HG03108 (cell line): ENCODE measurements at regions not wholly inside any gene's neighbourhood (a gene's known extent, or its start where the extent isn't known, plus 50 kb on each side); places are given as distances from the start of the nearest gene placed in this dataset.
"Not testable (repeated sequence)": the region's sequence is repeated elsewhere in the genome, so short reads cannot be mapped to it uniquely, and the experiment has no call there.

Experiments used
- ATAC-seq: cut with Tn5 transposase; IDR thresholded peaks from one replicate; pipeline ENCODE4 v1.9.1; 2021; ENCODE audit warnings: moderate library complexity; ENCODE audit not compliant: unreplicated experiment

DNA sequence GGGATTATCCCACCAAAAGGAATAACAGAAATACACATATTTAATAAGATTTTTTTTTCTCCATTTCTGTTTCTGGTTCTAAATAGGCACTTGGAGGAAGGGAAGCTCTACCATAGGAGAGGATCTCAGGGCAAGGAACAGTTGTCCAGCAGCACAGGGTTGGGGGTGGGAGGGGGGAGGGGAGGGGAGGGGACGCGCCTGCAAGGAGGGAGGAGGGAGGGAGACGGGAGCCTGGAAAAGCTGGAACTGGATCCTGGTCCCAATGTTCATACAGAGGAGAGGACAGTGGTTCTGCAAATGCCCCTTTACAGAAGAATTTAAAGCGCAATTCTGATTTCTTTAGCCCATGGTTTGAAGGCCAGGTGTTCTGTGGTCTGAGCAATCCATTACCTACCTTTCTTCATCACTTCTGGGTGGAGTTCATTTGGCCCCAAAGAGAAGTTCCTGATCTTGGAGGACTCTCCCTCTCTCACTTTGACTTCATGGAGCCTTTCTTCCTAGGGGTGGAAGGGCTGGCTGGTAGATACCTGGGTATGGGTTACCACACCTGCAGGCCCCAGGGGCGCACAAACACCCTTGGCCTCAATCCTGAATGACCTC is 348.9 kb upstream of the NCAM1 start:
- ATAC-seq: no peak

DNA sequence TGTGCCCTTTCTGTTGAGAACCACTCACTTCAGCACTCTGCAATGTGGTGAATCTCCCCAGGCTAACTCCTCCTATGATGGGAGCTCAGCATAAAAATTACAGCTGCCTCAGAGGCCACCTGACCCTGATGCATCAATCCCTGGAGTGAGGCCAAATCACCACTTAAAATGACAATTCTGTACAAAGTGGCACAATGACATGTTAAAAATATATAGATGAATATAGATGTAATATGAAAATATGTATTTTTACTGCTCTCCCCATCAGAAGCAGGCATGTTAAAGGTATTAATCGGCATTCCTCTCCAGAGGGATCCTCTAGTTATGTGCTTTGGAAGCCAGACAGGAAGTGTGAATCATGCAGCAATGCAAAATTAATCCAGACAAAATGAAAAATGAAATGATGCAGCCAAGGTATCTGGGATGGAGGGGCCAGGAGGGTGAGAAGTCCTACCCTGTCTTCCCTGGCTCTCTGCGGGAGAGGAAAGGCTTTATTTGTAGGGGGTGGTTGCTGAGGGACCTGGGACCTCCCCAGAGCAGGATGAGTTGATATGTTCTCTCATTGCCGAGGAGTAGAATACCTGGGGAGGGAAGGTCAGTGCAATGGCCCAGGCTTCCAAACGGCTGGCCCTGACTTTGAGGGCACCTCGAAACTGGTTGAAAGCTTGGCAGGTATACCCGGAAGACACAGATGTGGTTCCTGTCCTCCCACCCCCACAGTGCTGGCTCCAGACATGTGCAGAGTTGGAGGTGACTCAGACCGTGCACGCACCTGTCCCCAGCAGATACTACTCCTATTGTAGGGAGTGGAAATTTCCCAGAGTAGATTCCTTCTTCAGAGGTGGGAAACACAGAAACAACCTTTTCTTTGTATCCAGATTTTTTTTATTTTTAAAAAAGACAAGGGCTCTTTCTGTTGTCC is 347.9 kb upstream of the NCAM1 start:
- no peak for ATAC-seq

GRCh38 chr11:112614605-112615004 is 346.6 kb upstream of the NCAM1 start:
- no peak for ATAC-seq

DNA sequence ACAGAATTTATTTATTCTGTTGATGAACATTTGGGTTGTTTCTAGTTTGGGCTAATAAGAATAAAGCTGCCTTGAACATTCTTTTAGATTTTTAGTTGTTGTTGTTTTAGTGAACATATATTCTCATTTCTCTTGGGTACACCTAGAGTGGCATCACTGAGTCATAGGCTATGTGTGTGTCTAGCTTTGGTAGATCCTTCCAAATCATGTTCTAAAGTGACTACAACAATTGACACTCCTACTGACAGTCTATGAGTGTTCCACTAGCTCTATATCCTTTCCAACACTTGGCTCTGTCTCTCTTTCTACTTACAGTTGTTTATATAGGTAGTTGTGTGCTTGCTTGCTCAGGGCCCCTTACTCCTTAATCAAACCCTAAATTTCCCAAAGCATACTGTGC is 346.0 kb upstream of the NCAM1 start:
- no peak for ATAC-seq

DNA sequence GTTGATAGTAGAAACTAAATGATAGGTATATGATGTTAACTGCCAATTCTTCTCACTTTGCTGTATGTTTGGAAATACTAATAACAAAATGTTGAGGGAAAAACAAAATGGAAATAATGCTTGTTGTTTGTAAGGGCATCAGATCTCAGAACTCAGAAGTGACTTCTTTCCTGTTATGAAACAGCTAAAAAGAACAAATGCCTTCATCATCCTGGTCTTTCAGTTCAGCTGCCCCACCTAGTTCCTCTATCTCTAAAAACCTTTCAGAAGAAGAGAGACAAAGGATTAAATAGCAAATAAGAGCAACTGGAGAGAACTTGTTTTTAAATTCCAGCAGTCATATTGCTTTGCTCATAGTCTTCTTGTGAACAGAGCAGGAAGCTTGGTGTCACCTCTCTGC is 345.3 kb upstream of the NCAM1 start:
- no peak for ATAC-seq

DNA sequence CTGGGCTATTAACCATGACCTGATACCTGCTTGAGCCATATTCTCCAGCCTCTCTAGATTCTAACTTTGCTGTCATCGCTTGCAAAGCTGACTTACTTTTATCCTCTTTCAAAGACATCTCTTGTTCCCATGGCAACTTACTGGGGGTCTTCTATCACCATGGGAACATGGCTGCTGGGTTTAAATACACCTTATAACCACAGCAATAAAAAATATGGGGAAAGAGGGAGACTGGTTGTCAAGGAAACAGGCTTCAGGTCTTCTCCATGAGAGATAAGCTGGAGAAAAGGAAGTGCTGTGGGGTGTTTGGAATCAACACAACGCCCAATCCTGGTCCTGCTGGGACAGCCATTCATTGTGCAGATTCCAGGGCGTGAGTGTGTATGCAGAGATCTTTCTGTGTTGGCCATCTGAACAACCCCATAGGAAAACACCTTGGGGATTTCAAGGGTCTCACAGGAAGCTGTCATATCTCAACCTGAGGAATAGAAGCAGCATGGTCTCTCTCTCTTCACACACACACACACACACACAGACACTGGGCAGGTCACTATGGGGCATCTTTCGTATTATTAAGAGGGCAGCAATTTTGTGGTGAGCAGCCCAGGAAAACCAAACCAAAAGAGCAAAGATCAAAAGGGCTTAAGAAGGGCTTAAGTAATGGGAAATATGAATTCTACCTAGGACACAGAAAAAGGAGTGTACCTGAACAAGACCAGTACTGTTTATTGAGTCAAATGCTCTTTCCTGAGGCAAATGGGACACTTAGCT is 344.7 kb upstream of the NCAM1 start:
- ATAC-seq: no peak

- ATAC-seq: no peak
Measured at GRCh38 chr11:112617098-112617425, 344.2 kb upstream of the NCAM1 start.

DNA sequence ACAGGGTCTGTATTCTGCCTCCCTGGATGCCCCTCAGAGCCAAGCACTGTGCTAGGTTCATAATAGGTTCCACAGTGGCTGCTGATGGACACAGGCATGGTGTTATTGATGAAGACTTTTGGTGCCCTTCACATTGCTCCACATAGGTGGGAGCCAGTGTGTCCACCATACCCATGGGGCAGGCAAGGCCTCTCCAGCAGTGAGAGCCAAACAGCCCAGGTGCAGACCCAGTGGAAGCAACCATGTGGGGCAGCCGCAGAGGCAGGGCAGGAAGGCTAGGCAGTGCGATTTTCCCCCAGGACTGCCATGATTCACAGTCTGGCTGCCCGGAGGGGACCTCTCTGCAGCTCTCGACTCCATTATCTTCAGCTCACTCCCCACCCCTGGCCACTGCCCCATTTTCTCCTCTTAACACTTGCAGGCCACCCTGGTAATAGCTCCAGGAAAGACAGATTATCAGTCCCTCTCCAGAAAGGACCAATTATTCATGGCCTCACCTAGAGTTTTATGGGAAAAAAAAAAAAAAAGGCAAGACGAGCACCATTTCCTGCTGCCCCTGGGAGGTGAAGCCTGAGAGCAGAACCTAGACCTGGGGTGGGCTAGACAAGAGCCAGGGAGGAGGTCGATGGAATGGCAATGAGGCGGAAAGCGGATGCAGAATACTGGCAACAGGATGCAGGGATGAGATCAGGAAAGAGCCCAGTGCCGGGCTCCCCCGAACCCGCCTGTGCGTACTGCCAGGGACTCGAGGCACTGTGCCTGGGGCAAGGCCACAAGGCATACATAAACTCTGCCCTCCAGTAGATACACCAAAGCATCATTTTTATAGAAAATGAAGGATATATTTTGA is 343.0 kb upstream of the NCAM1 start:
- ATAC-seq: no peak

DNA sequence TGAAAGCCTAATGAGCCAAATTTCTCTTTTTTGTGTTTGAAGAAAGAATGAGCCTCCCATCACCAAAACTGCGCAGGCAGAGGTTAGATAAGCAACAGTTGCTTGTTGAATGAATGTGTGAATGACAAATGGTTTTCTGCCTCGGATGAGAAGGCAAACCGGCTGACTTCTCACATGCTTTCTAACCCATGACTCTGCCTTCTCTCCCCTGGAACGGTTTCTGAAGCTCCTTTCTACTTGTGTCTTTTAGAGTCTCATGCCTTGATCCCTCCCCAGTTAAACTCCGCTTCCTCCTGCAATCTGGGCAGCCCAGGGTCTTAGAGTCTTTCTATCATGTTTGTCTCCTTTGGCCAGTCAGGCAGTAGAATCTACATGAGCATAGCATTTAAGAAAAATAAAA is 342.1 kb upstream of the NCAM1 start:
- no peak for ATAC-seq

DNA sequence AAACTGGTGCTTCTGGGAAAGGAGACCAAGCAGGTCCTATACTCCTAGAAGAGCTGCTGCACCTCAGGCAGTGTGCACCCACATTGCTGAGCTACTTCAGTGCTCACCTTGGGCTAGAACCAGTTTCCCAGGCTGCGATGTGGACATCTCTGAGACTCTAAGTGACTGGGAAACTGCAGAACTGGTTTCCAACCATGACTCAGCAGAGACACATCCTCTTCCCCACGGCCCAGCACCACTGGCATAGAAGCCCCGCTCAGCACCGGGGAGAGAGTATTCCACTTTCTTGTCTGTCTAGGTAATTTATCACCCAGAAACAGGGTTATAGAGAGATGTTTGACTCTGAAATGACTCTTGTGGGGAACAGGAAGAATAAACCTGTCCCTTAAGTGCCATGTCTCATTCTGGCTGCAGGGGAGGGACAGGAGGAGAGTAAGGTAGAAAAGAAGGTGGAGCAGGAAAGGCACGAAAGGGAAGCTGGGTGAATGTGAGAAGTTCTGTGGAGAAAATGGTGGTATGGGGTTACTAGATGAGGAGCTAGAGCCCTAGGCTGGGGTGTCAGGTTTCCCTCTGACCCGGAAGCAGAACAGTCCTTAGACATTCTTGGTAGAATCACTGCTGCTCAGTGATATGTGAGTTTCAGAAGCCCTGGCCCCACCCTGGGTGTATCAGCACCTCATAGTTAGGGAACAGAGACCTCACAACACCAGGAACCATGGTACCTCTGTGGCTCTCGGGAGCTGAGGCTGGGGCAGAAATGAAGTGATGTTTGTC is 340.4 kb upstream of the NCAM1 start:
- ATAC-seq: no peak

DNA sequence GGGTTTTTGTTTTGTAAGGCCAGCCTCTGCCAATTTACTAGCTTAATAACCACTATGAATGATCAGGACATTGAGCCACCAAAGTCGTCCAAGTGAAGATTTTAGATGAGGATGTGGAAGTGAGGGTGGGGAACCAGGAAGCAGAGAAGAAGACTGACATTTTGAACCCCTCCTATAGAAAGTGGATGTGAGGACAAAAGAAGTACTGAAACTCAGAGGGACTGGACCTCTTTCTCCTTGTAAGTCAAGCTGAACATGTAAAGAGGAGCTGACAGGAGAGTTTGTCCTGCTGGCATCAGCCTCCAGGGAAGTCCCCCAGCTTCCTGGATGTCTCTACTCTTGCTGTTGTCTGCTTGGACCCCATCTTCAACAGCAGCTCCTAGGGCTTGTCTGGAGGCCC is 338.2 kb upstream of the NCAM1 start:
- ATAC-seq: no peak

DNA sequence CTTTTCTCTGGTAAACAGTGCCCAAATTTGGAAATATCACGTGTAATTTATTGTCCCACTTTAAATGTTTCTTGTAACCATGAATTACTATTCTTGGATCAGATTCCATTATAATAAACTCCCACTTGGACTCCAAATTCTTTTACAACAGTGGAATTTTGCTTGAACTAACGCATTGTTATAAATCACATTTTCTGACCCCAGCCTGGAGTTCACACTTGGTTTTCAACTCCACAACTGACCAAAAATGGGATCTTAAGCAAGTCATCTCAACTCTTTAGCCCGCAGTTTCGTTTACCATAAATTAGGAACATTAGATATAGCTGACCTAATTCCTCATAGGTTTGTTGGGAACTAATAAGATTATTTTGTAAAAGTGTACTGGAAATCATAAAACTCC is 336.8 kb upstream of the NCAM1 start:
- no peak for ATAC-seq

- ATAC-seq: not testable (repeated sequence)
Measured at GRCh38 chr11:112624971-112625370, 336.2 kb upstream of the NCAM1 start.

DNA sequence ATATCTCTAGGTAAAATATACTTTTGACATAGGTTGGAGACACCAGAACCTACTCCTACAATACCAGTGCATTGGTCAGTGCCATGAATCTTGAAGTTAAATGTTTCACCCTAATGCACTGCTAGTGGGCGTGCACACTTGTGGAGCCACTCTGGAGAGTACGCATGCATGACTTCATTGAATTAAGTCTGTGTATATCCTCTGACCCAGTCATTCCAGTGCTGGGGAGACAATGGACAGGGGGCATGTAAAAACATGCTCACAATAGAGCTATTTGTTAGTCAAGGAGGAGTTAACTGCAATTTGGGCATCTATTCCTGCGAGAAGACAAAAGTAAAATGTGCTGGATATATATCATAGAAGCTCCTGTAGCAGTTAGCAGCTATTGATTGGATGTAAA is 335.4 kb upstream of the NCAM1 start:
- ATAC-seq: no peak

- ATAC-seq: no peak
Measured at GRCh38 chr11:112626731-112627130, 334.5 kb upstream of the NCAM1 start.

- ATAC-seq: peak; percentile 71
Measured at GRCh38 chr11:112627588-112628045, 333.6 kb upstream of the NCAM1 start.

GRCh38 chr11:112628676-112629075 is 332.5 kb upstream of the NCAM1 start:
- ATAC-seq: no peak

- no peak for ATAC-seq
Measured at GRCh38 chr11:112630496-112630895, 330.7 kb upstream of the NCAM1 start.

GRCh38 chr11:112631333-112631732 is 329.9 kb upstream of the NCAM1 start:
- no peak for ATAC-seq

DNA sequence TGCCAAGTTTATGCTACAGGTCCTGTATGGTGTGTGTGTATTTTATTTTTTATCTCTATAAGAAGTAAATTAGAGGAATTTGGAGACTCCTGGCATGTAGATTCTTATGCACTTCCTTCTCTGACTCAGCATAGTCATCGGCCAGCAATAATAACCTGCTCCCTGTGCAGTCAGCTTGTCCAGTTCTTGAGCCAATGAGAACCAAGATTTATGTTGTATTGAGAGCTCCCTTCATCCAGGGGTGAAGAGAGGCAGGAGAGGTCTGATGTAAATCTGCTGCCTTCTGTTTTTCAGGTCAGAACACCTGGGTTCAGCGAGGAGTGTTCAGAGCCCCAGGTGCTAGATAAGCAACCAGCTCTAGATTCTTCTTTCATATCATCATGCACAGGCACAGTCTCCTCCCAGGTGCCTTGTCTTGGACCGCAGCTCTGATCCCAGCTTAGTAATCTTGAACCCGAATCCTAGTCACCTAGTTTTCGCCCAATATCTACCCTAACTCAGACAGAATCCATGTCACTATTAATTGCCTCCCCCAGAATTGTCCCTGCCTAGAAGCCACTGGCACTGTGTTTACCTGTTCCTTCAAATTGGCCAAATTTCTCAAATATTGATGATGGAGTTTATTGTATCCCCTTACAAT is 328.2 kb upstream of the NCAM1 start:
- no peak for ATAC-seq
